GM19463 (cell line): ENCODE measurements at regions not wholly inside any gene's neighbourhood (a gene's known extent, or its start where the extent isn't known, plus 50 kb on each side); places are given as distances from the start of the nearest gene placed in this dataset.

Experiments used
- ATAC-seq: cut with Tn5 transposase; IDR thresholded peaks from one replicate; pipeline ENCODE4 v1.9.1; 2021; ENCODE audit warnings: mild to moderate bottlenecking, moderate library complexity; ENCODE audit not compliant: unreplicated experiment

GRCh38 chr10:36256166-36256565 is 614.1 kb upstream of the FZD8 start:
- no peak for ATAC-seq

- ATAC-seq: no peak
Observed at GRCh38 chr10:36254199-36254598, 612.1 kb upstream of the FZD8 start.

GRCh38 chr10:36253731-36254130 is 611.6 kb upstream of the FZD8 start:
- no peak for ATAC-seq

DNA sequence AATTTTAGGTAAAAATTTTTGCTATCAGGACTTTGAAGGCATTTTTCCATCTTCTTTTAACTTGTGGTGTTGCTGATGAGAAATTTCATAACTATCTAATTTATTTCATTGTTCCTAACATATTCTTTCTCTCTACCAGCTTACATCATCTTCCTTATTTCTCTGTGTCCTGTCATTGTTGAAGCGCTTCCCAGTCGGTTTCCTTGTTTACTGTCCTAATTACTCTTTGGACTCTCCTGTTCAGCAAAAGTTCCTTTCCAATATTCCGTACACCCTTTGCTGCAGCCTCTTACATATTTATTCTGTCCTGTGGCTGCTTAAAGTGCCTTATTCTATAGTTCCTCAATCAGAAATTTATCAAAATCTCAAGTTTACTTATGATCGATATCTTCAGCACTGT is 609.0 kb upstream of the FZD8 start:
- no peak for ATAC-seq

DNA sequence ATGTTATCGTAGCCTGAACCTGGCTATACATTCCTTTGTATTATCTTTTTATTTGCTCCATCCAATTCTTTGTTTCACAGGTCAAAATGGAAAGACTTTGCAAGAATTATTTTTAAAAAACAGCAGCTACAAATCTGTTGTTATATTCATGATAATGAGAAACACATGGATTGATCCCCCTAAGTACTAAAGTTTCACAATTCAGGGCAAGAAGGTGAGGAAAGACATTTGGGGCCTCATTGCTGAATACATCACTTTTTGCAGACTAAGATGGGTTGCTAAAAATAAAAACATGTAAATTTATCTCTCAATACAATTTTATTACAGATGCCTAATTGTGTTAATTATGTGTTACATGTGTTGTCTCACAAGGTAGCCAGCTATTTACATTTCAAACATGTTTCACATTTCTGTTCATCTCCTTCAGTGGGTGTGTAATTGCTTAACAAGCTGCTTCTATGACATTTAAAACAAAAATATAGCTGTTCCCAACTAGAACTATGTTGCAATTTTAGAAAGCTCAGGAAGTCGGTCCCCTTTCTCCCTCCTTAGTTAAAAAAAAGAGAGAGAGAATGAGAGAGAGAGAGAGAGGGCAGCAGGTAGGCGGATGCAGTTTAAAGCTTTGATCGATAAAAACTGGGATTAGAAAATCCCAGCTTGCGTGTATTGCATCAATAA is 606.3 kb upstream of the FZD8 start:
- no peak for ATAC-seq

DNA sequence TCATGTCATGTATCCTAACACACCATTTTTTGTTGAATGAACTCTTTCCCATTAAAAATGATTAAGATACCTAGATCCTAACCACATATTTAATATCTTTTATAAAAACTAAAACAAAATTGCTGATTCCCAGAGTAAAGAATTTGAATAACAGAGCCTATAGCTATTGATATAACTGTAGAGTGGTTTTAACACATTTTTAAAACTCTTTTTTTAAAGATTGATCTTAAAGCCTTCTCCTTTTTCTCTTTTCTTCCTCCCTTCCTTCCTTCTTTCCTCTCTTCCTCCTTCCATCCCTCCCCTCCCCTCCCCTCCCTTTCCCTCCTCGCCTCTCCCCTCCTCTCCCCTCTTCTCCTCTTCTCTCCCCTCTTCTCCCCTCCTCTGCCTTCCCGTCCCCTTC is 605.4 kb upstream of the FZD8 start:
- ATAC-seq: no peak

- ATAC-seq: no peak
Observed at GRCh38 chr10:36236931-36237330, 594.8 kb upstream of the FZD8 start.

- no peak for ATAC-seq
Observed at GRCh38 chr10:36236341-36236740, 594.2 kb upstream of the FZD8 start.

DNA sequence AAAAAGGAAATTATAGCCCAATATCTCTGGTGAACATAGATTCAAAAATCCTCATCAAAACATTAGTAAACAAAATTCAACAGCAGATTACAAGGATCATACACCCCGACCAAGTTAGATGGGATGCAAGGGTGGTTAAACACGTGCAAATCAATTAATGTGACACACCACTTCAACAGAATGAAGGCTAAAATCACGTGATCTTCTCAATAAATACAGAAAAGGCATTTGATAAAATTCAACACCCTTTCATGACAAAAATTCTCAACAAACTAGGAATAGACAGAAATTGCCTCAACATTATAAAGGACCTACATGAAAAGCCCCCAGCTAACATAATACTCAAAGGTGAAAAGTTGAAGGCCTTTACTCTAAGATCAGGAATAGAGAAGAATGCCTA is 590.8 kb upstream of the FZD8 start:
- no peak for ATAC-seq

GRCh38 chr10:36224431-36224985 is 582.4 kb upstream of the FZD8 start:
- ATAC-seq: no peak

- no peak for ATAC-seq
Observed at GRCh38 chr10:36221101-36221500, 579.0 kb upstream of the FZD8 start.

GRCh38 chr10:36220151-36220550 is 578.1 kb upstream of the FZD8 start:
- ATAC-seq: no peak

GRCh38 chr10:36211856-36212255 is 569.8 kb upstream of the FZD8 start:
- no peak for ATAC-seq

DNA sequence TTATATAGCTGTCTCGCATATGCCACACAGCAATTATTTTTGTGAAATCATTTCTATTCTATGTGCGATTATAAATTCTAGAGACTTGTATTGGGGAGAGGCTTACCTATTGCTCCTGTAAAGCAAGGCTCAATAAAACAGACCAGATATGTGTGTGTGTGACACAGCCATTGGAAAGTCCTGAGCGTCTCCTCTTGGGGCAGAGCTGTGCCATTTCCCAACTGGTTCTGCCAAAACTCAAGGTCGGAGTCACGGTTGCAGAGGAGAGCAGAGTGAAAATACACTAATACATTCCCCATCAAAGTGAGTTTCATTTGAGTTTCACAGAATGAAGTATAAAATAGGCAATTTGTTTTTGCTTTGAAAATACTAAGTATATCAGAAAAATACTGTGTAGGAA is 567.4 kb upstream of the FZD8 start:
- no peak for ATAC-seq

GRCh38 chr10:36202881-36203280 is 560.8 kb upstream of the FZD8 start:
- no peak for ATAC-seq

- ATAC-seq: no peak
Observed at GRCh38 chr10:36200577-36200976, 558.5 kb upstream of the FZD8 start.

DNA sequence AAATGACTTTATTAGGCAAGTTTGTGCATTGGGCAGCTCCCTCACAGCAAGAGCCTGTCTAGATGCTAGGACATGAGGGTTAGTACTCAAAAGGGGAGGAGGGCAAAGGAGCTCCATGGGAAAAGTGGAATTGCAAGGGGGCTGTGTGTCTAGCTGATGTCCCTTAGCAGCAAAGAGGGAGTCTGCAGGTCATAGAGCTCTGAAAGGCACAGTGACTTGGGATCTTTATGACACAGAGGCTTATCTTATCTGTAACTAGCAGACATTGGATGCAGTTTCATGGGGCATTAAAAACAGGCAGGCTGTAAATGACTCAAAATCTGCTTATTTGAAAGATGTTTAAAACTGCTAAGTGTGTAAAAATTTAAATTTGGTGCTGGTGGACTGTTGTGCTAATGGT is 556.2 kb upstream of the FZD8 start:
- ATAC-seq: no peak

DNA sequence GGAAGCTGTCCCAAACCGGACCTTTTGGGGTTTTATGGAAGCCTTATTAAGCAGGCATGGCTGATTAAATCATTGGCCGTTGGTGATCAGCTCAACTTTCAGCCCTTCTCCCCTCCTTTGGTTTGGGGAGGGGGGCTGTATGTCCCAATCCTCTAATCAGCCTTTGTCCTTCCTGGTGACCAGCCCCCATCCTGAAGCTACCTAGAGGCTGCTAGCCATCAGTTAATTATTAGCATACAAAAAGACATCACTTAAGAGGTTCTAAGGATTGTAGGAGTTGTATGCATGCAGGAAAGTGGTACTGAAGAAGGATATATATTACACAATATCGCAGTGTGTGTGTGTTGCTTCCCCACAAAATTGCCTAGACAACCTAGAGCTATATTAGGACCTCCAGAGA is 553.3 kb upstream of the FZD8 start:
- no peak for ATAC-seq

GRCh38 chr10:36194276-36194675 is 552.2 kb upstream of the FZD8 start:
- ATAC-seq: no peak

- no peak for ATAC-seq
Observed at GRCh38 chr10:36191009-36191408, 548.9 kb upstream of the FZD8 start.

DNA sequence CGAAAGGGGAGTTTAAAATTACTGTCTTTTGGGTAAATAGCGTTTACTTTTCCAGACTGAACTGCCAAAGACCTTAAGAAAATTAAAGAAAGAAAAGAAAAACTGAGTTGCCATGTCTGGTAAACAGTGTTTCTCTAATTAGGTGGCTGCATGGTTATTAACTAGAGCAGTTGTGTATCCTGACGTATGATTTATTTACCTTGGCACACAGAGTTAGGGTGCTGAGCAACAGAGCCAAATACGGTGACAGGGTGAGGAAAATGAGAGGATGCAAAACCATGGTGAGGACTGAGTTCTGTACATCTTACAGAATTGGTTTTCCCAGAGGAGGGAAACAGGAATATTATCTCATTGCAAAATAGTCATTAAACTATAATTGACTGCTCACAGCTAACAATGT is 546.4 kb upstream of the FZD8 start:
- ATAC-seq: no peak

- ATAC-seq: no peak
Observed at GRCh38 chr10:36188080-36188453, 546.0 kb upstream of the FZD8 start.

DNA sequence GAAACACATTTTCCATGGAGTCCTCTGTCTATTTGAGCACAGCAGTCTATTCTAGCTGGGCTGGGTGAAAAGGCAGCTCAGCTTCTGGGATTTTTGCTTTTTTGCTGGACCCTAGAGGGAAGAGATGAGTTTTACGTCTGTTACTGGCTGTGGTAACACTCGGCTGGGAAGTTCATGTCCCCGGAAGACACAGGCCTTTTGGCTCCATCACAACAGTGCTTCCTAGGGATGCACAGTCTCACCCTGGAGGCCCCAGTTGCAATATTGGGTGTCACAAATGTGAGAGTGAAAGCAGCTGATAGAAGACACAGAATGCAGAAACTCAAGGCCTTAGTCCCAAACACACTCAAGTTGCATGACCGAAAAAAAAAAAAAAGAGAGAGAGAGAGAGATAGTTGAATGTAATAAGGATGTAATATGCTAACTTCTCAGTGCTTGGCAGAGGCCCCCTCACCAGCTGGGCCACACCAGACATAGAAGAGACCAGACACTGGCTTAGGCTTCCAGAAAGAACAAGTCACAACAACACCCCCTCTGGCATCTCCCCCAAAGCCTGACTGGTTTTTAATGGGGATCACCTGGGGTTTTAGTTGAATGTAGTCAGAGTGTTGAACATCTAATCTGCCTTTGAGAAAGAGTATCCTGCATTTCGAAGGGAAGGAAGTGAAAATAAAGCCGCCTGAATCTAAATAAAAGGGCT is 545.4 kb upstream of the FZD8 start:
- ATAC-seq: no peak
